RWPE2 (cell line): ENCODE measurements at regions not wholly inside any gene's neighbourhood (a gene's known extent, or its start where the extent isn't known, plus 50 kb on each side); places are given as distances from the start of the nearest gene placed in this dataset.

Source experiments
- ATAC-seq: fragments of 200-7000 bp; cut with Tn5 transposase; 3 replicates; pipeline ENCODE4 v1.9.1; 2021; ENCODE audit warnings: low read depth
- DNase-seq: peaks from one replicate; pipeline ENCODE4 v3.0.0-alpha.2; 2020; ENCODE audit warnings: low spot score
- H3K27ac ChIP-seq: fragments of 450-650 bp; 2 replicates; pipeline ENCODE4 v1.5.1; 2017; ENCODE audit warnings: mild to moderate bottlenecking; ENCODE audit not compliant: poor library complexity, severe bottlenecking
- H3K27me3 ChIP-seq: fragments of 250-450 bp; sonication (Bioruptor Pico); 2 replicates; pipeline ENCODE4 v1.5.1; 2021; ENCODE audit warnings: mild to moderate bottlenecking, moderate library complexity; ENCODE audit not compliant: insufficient read depth, poor library complexity, severe bottlenecking
- H3K36me3 ChIP-seq: fragments of 250-450 bp; sonication (Bioruptor Pico); 2 replicates; pipeline ENCODE4 v1.5.1; 2020; ENCODE audit warnings: low read depth, mild to moderate bottlenecking, moderate library complexity
- H3K4me1 ChIP-seq: fragments of 250-450 bp; sonication (Bioruptor Pico); 2 replicates; pipeline ENCODE4 v1.5.1; 2021; ENCODE audit warnings: mild to moderate bottlenecking, moderate library complexity; ENCODE audit not compliant: insufficient read depth, poor library complexity, severe bottlenecking
- H3K4me3 ChIP-seq: fragments of 250-450 bp; sonication (Bioruptor Pico); 2 replicates; pipeline ENCODE4 v1.5.1; 2021; ENCODE audit warnings: mild to moderate bottlenecking, moderate library complexity; ENCODE audit not compliant: severe bottlenecking
- H3K9me3 ChIP-seq: fragments of 250-450 bp; sonication (Bioruptor Pico); 2 replicates; pipeline ENCODE4 v1.5.1; 2021; ENCODE audit warnings: mild to moderate bottlenecking, moderate library complexity; ENCODE audit not compliant: severe bottlenecking
- CTCF ChIP-seq: fragments of 450-650 bp; IDR thresholded peaks from one replicate; pipeline ENCODE4 v1.5.1; 2017; ENCODE audit warnings: mild to moderate bottlenecking, moderate library complexity; ENCODE audit not compliant: poor library complexity, severe bottlenecking

- Histone ChIP-seq H3K9me3 (no peaks in the 10 kb centered on the region), H3K4me3 (no peak overlapping the region), H3K27ac (no peak overlapping the region), H3K36me3 (no peaks in the 10 kb centered on the region), H3K4me1 (no peaks in the 10 kb centered on the region), H3K27me3 (no peaks in the 10 kb centered on the region)
- DNase-seq, result no peak
- ATAC-seq, result no peak
- TF ChIP-seq CTCF, result no peak
Observed at GRCh38 chr10:50961297-50961696, 75.9 kb upstream of the A1CF start.

DNA sequence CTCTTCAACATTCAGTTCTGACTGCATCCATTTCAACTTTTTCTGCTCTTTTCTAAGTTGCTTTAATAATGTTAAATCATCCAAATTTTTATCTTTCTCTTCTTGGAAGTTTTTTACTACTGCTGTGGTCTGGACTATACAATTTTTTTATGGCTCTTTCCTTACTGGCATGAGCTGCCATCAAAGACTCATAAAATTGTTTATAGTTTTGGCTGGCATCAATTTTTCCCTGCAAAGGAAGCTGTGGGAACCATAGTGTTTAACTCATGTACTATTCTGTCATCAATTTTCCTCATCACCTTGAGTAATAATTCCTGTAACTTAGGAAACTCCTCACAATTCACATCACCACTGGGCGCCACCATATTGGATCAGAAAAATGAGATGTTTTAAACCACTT is 77.6 kb upstream of the A1CF start:
- DNase-seq (no peak), ATAC-seq (no peak)
- Histone ChIP-seq H3K27ac (no peak overlapping the region), H3K9me3 (no peaks in the 10 kb centered on the region), H3K4me3 (no peak overlapping the region), H3K27me3 (no peaks in the 10 kb centered on the region), H3K4me1 (no peaks in the 10 kb centered on the region), H3K36me3 (no peaks in the 10 kb centered on the region)
- TF ChIP-seq CTCF, result no peak

DNA sequence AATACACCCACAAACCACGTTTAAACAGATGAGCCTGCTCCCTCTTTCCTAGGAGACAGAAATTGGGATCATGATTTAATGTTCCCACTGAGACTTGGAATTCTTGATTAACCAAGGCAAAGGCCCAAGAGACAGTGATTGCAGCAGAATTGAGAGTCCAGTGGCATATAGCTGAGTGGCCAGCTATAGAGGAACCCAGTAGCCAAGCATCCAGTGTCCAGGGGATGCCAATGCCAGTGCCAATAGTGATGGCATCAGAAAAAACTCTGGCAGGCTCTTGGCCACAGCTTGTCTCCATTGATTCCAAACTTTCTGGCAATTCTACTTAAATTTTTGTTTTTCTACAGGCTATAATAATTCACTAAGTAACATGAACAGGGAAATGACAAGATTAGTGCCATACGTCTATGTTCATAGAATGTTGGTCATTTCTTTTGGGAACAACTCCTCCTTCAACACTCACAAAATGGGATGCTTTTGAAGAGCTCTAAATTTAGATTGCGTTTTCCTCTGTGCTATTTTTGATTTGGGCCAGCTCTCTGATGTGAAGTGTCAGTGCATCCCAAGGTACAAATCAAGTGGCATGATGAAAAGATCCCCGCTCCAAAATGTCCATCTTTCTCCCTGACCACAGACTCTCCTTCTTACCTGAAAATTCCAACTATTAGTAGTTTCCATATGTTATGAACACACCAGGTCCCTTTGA is 83.1 kb upstream of the A1CF start:
- no peaks in the 10 kb centered on the region for H3K27me3 ChIP-seq
- DNase-seq, result no peak

GRCh38 chr10:50972591-50972990 is 87.2 kb upstream of the A1CF start:
- H3K9me3 ChIP-seq, result no peaks in the 10 kb centered on the region
- DNase-seq, result no peak
- H3K4me3 ChIP-seq, result no peak overlapping the region
- H3K36me3 ChIP-seq, result no peaks in the 10 kb centered on the region
- ATAC-seq, result no peak
- H3K27me3 ChIP-seq, result no peaks in the 10 kb centered on the region
- no peaks in the 10 kb centered on the region for H3K4me1 ChIP-seq
- no peak for TF ChIP-seq CTCF
- no peak overlapping the region for H3K27ac ChIP-seq

More for the DNA sequence above, 83.1 kb upstream of the A1CF start:
- no peak overlapping the region for H3K4me3 ChIP-seq
- TF ChIP-seq CTCF, result no peak
- no peak overlapping the region for H3K27ac ChIP-seq
- no peaks in the 10 kb centered on the region for H3K4me1 ChIP-seq
- ATAC-seq, result no peak
- H3K36me3 ChIP-seq, result no peaks in the 10 kb centered on the region
- no peaks in the 10 kb centered on the region for H3K9me3 ChIP-seq

DNA sequence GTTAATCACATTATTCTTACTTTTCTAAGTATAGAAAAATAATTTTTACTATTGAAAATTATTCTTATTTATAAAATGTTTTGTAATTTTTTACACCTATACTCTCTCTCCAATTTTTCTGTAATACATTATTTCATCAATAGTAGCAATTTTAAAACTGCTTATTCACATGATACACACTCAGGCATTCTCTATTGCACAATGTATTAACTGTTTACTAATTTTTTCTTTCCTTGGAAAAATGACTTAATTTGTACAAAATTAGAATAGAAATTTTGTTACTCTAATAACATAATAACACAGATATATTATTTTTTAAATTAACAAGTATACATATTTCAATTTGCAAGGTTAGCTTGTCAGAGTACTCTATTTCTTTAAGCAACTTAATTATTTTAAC is 92.9 kb upstream of the PRKG1 start:
- Histone ChIP-seq H3K27ac (no peak overlapping the region), H3K36me3 (no peaks in the 10 kb centered on the region), H3K4me1 (no peaks in the 10 kb centered on the region), H3K27me3 (no peaks in the 10 kb centered on the region), H3K9me3 (no peaks in the 10 kb centered on the region), H3K4me3 (no peak overlapping the region)
- ATAC-seq (no peak), DNase-seq (no peak)
- TF ChIP-seq CTCF, result no peak
